SU-DHL-6 (cell line): ENCODE measurements at regions not wholly inside any gene's neighbourhood (a gene's known extent, or its start where the extent isn't known, plus 50 kb on each side); places are given as distances from the start of the nearest gene placed in this dataset.

Experiments
- EZH2phosphoT487 ChIP-seq: fragments of 200-600 bp; sonication (generic), shearing (Covaris generic); conservative IDR thresholded peaks from 2 replicates; pipeline ENCODE4 v1.6.1; 2018; ENCODE audit warnings: mild to moderate bottlenecking, antibody characterized with exemption, low read length, moderate library complexity, mixed read lengths
- TF ChIP-seq, protein P1 (sequence below): fragments of 200-600 bp; sonication (generic); IDR thresholded peaks from one replicate; pipeline ENCODE4 v1.5.1; 2017; ENCODE audit warnings: antibody characterized with exemption, mild to moderate bottlenecking, low read length, moderate library complexity; ENCODE audit not compliant: insufficient read depth, poor library complexity, severe bottlenecking

DNA sequence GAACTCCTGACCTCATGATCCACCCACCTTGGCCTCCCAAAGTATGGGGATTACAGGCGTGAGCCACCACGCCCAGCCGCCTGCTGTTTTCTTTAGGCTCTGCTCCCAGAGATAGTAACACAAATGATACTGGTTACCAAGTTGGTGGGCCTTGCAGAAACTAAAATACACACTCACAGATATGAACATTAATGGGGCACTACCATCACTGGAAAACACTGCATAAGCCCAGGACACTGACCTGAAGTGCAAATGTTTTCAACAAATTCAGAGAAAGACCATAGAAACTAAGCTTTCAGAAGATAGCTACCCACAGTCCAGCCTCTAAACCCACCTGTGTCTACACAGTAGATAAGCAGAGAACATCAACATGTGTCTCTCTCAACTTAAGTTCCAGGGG, 180.5 kb downstream of the FCRL5 start:
- TF ChIP-seq, protein P1, sequence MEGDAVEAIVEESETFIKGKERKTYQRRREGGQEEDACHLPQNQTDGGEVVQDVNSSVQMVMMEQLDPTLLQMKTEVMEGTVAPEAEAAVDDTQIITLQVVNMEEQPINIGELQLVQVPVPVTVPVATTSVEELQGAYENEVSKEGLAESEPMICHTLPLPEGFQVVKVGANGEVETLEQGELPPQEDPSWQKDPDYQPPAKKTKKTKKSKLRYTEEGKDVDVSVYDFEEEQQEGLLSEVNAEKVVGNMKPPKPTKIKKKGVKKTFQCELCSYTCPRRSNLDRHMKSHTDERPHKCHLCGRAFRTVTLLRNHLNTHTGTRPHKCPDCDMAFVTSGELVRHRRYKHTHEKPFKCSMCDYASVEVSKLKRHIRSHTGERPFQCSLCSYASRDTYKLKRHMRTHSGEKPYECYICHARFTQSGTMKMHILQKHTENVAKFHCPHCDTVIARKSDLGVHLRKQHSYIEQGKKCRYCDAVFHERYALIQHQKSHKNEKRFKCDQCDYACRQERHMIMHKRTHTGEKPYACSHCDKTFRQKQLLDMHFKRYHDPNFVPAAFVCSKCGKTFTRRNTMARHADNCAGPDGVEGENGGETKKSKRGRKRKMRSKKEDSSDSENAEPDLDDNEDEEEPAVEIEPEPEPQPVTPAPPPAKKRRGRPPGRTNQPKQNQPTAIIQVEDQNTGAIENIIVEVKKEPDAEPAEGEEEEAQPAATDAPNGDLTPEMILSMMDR, result no peak
- no peak for TF ChIP-seq EZH2phosphoT487
